Transverse colon (tissue), 4 donors: ENCODE measurements at regions not wholly inside any gene's neighbourhood (a gene's known extent, or its start where the extent isn't known, plus 50 kb on each side); places are given as distances from the start of the nearest gene placed in this dataset.
A peak's percentile ranks its signal among the peaks of the same experiment; 100 is the strongest.

Experiments used
- DNase-seq: peaks from one replicate; pipeline ENCODE4 v3.0.0-alpha.2; 2019
- H3K27ac ChIP-seq, 4 donors: fragments of 200-600 bp; sonication (generic); 2 replicates each; pipeline ENCODE4 v1.5.1; 2016 to 2018; ENCODE audit warnings: inconsistent platforms in 4 of 4
- H3K27me3 ChIP-seq: fragments of 200-600 bp; sonication (generic); 2 replicates; pipeline ENCODE4 v1.5.1; 2017; ENCODE audit warnings: inconsistent platforms
- H3K36me3 ChIP-seq, 4 donors: fragments of 200-600 bp; sonication (generic); 2 replicates each; pipeline ENCODE4 v1.5.1; 2017 to 2019; ENCODE audit warnings: inconsistent platforms in 4 of 4
- H3K4me1 ChIP-seq, 4 donors: fragments of 200-600 bp; sonication (generic); 2 replicates each; pipeline ENCODE4 v1.5.1; 2017 to 2020; ENCODE audit warnings: inconsistent platforms in 4 of 4
- H3K4me3 ChIP-seq, 4 donors: fragments of 200-600 bp; sonication (generic); 1 replicate in 1 of 4; 2 replicates in 3 of 4; pipeline versions ENCODE4 v1.5.1 to v1.6.1; 2017 to 2019; ENCODE audit warnings: inconsistent platforms in 4 of 4
- H3K9me3 ChIP-seq, 2 donors: fragments of 200-600 bp; sonication (generic); 2 replicates each; pipeline ENCODE4 v1.5.1; 2017 to 2019; ENCODE audit warnings: inconsistent platforms in 2 of 2
- CTCF ChIP-seq, 5 experiments: fragments of 200-600 bp in 3 of 5; fragments of 450-650 bp in 2 of 5; sonication (generic) in 3 of 5; IDR thresholded peaks; 1 replicate in 2 of 5; 2 replicates in 3 of 5; pipeline ENCODE4 v1.5.1; 2016 to 2017; ENCODE audit warnings: antibody characterized with exemption in 5 of 5, inconsistent platforms in 3 of 5, mild to moderate bottlenecking in 2 of 5, moderate library complexity in 1 of 5
- EP300 ChIP-seq: sonication (generic); formaldehyde crosslinking; IDR thresholded peaks from one replicate; pipeline ENCODE4 v1.6.1; 2017; ENCODE audit warnings: antibody characterized with exemption, low read depth
- POLR2A ChIP-seq: fragments of 450-650 bp; IDR thresholded peaks from one replicate; pipeline ENCODE4 v1.6.1; 2016; ENCODE audit warnings: antibody characterized with exemption, mild to moderate bottlenecking, moderate library complexity
- POLR2AphosphoS5 ChIP-seq, 3 donors: sonication (generic); formaldehyde crosslinking; IDR thresholded peaks; one replicate each; pipeline ENCODE4 v1.6.1; 2016; ENCODE audit warnings: antibody characterized with exemption in 3 of 3
- WGBS, 2 donors: methylation state at CpG; one replicate each; pipeline ENCODE4 v1.1.5; 2018; ENCODE audit warnings: low coverage in 1 of 2; 5-methylcytosine and 5-hydroxymethylcytosine counted together
- in situ Hi-C, 4 donors: fragments of 200-750 bp; cut with MboI; loops; one replicate each; pipeline versions ENCODE4 v1.15.0 to v1.15.1; 2017; ENCODE audit warnings: low sequenced_read_pairs in 3 of 4, low pct_ligation_motif_present in 1 of 4, low pct_unique_long_range_greater_than_20kb in 1 of 4
- intact Hi-C: fragments of 100-400 bp; cut with DNase I; formaldehyde crosslinking; loops from one replicate; pipeline ENCODE4 v1.15.1; 2023; ENCODE audit warnings: low total_unique reads

DNA sequence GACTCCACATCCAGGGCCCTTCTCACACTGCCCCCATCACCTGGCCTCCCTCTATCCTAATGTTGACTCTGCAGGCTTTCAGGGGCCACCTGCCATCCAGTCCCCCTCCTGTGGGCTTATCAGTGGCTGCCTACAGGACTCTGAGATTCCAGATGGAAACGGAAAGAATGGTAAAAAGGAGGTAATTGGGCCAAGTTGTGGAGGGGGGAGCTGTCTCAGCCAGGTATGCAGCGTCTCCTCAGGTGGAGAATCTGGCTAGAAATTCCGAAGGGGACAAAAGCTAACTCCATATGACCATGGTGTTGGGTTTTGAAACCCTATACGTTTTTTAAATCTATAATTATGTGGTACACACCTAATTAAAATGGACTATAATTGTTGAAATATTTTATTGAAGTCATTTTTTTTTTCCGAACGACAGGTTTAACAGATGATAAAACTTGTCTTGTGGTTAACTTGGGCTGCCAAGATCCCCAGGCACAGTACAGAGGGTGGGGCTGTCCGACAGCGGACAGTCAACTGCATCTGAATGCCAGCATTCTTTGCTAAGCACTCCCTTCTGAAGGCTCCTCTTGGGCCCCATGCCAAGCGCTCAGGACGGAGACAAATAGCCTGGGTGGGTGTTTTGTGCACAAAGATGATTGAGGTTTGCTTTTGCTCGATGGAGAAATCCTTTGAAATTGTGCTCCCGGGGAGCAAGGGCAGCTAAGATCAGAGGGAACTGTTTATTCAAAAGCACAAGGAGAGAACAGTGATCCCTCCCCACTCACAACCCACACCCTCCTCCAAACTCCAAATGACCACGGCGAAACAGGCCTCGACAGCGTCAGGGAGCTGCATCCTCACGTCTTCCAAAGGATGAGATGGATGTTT, 365.6 kb downstream of the BCL11B start:
- Histone ChIP-seq H3K27ac (no peak overlapping the region), H3K27me3 (peaks cover 2% of the 10 kb centered on the region), H3K9me3 (no peaks in the 10 kb centered on the region), H3K36me3 (no peaks in the 10 kb centered on the region), H3K4me1 (peaks cover 0 to 3% (median 0%) of the 10 kb centered on the region in 4 donors), H3K4me3 (no peak overlapping the region)
- WGBS, 2 donors: 28 to 34% methylated on average over 6 to 17 of the region's 17 CpGs
- intact Hi-C loops: no loop called here
- TF ChIP-seq CTCF (IDR thresholded peaks at IDR 0.05) (no peak), EP300 (no peak), POLR2A (no peak), POLR2AphosphoS5 (IDR thresholded peaks at IDR 0.05) (no peak)
- in situ Hi-C loops: no loop called here
- peak; percentile 29 for DNase-seq

GRCh38 chr14:98907271-98907670, 364.7 kb downstream of the BCL11B start:
- in situ Hi-C loops: no loop called here
- WGBS, 2 donors: 79% methylated on average over 5 of the region's 5 CpGs; no CpG with 5 or more reads in 1 of the 2 donors
- TF ChIP-seq POLR2A (no peak), EP300 (no peak), POLR2AphosphoS5 (IDR thresholded peaks at IDR 0.05) (no peak), CTCF (IDR thresholded peaks at IDR 0.05) (no peak)
- H3K9me3 ChIP-seq: no peaks in the 10 kb centered on the region
- H3K27me3 ChIP-seq: peaks cover 2% of the 10 kb centered on the region
- no peak overlapping the region for H3K4me3 ChIP-seq
- no peaks in the 10 kb centered on the region for H3K36me3 ChIP-seq
- no peak for DNase-seq
- peaks cover 0 to 3% (median 0%) of the 10 kb centered on the region in 4 donors for H3K4me1 ChIP-seq
- intact Hi-C loops: no loop called here
- H3K27ac ChIP-seq: no peak overlapping the region

GRCh38 chr14:98908050-98908449, 363.9 kb downstream of the BCL11B start:
- WGBS, 2 donors: 84% methylated on average over 7 of the region's 7 CpGs; no CpG with 5 or more reads in 1 of the 2 donors
- intact Hi-C loops: no loop called here

More at GRCh38 chr14:98908050-98908449, 363.9 kb downstream of the BCL11B start:
- H3K9me3 ChIP-seq: no peaks in the 10 kb centered on the region
- TF ChIP-seq CTCF (IDR thresholded peaks at IDR 0.05) (no peak), EP300 (no peak), POLR2AphosphoS5 (IDR thresholded peaks at IDR 0.05) (no peak), POLR2A (no peak)
- peaks cover 2% of the 10 kb centered on the region for H3K27me3 ChIP-seq
- no peak overlapping the region for H3K4me3 ChIP-seq
- DNase-seq: no peak
- H3K4me1 ChIP-seq: peaks cover 0 to 3% (median 0%) of the 10 kb centered on the region in 4 donors
- no peak overlapping the region for H3K27ac ChIP-seq
- H3K36me3 ChIP-seq: no peaks in the 10 kb centered on the region
- in situ Hi-C loops: no loop called here
